Stimulated activated CD4-positive, alpha-beta T cell treated with anti-CD3 and anti-CD28 coated beads, Interleukin-12 subunit alpha, Interleukin-12 subunit beta, amount 100 ng/mL, for 48 hours (primary cell): ENCODE measurements at regions not wholly inside any gene's neighbourhood (a gene's known extent, or its start where the extent isn't known, plus 50 kb on each side); places are given as distances from the start of the nearest gene placed in this dataset.

ENCODE experiments used
- DNase-seq, 3 donors: peaks; one replicate each; pipeline ENCODE4 v3.0.0-alpha.2; 2020; ENCODE audit warnings: low read depth in 2 of 3, low spot score in 1 of 3

DNA sequence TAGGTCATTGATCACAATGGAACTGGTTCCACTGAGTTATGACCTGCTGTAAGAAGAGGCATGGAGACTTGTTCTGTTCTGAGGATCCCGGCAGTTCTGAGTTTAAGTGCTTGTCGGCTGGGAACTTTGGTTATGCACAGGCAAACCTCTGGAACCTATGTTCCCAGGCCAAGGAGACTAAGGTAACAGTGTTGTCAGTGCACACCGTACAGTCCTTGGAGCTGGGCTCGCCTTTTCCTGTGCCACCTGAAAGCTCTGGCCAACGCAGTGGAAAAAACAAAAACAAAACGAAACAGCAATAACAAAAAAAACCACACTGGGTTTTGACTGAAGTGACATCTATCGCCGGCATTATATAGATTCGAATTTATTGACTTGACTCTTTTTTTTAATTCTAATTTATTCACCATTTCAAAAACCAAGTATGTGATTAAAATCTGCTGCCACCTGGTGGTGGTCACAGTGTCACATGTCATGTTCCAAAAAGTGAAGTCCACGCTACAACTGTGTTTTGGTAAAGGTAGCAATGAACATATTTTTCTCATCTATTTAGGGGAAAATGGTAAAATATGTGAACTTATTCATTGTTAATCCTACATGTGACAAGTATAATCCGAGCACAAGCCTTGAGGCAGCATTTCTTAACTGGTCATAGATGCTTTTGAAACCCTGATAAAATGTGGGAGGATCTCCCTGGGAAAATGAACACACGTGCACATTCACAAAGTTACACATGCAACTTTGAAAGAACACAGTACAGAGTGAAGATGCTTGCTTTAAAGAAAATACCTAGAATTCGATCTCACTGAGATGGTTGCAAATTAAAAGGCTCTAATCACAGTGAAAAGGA, 113.8 kb upstream of the PPP2R2D start:
- peak in 2 of 3 donors; percentile 20 to 24 for DNase-seq

DNA sequence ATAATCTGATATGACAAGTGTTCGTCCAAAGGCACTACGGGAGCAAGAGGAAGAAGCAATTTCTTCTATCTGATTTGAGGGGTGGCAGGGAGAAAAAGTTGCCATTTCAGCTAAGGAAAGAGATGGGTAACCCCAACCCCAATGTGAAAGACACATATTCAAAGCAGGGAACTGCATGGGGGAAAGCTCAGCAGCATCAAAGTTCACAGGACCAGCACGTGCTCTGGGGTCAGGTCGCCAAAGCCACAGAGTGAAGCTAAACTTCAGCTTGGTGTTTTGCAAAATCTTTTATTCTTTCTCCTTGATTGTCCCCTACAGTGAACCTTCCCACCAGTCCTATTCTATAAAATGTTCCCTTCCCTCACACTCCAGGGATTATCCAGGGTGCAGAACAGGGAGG, 112.8 kb upstream of the PPP2R2D start:
- DNase-seq: no peak

DNA sequence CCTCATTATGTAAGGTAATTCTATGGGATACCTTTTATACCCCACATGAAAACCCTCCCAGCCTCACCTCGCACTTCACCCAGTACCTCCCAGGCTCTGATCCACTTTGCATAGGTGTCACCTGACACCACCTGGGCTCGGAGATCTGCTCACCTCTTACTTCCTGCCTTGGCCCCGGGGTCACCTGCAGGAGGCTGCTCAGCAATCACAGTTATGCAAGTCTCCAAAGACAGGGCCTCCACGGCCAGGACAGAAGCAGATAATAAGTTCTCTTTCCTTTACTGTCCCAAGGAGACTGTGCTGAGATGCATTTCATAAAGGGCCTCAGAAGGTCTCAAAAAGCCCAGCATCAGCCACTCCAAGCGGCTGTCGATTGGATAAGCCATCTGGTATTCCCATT, 112.4 kb upstream of the PPP2R2D start:
- no peak for DNase-seq

DNA sequence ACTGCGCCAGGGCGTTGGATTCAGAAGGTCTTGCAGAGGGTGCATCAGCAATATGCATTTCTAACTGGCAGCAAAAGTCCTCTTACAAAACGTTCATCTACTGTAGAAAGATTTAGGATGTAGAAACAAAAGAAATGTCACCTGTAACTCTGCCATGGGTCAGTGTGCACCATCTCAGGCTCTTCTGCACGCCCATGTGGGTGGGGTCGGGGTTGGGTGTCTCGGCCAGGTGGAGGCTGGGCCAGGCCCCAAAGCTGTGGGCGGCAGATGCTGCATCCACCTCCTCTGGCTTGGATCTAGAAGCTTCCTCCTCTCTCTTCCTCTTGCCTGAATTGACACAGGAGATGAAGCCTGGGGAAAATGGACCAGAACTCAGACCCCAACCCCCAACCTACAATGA, 111.3 kb upstream of the PPP2R2D start:
- DNase-seq: no peak

DNA sequence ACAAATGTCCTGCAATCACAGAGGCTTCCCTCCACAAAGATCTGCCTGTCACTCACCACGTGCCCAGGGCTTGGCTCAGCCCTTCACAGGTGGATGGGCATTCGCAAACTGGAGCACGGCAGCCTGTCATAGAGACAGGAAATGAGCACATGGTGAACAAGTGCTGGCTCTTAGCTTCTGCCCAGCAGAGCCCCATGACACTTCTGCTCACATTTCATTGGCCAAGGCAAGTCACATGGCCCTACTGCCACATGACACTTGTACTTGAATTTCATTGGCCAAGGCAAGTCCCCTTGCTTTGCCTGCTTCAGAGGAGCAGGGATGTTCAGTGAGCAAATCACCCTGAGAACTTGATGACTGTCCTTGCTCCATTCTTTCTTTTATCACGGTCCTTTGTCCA, 110.8 kb upstream of the PPP2R2D start:
- peak; percentile 14 to 42 (median 16) for DNase-seq

DNA sequence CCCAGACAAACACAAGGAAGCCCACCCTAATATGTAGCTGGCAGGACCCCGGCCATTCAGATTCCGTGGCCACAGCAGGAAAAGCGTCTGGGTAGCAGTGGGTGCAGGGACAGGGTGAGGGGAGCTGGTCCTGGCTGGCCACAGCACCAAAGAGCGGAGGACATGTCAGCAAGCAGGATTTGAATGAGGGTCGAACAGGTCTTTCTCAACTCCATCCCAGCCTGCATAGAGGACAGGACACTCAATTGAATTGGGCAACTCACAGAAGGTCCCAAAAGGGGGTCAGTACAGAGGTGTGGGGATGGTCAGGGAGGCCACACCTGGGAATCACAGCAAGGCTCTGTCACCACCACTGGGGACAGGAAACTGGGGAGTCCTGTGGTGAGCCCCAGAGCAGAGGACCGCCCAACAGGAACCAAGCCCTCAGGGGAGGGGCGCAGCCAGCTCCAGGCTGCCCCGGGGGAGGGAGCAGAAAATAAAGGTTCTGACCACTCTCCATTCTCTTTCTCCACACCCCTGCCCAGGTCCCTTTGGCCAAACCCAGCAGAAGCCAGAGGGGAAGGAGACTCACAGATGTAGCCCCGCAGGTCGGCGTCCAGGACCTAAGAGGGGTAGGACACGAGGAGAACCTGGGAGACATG, 108.7 kb upstream of the PPP2R2D start:
- DNase-seq: no peak

DNA sequence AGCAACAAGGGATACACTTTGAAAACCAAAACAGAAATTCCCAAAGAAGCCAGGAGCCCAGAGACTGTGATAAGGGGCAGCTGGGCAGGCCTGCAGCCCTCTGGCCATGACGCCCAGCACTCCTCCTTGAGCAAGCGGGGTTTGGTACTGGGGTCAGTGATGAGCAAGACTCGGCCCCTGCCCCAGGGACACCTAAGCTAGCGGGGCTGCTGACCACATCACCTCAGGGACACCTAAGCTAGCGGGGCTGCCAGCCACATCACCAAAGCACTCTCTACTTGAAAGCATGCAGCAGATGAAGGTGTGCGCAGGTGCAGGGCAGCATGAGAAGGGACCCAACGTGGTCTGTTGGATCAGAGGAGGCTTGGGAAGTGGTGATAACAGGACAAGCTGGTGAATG, 108.0 kb upstream of the PPP2R2D start:
- DNase-seq: no peak

DNA sequence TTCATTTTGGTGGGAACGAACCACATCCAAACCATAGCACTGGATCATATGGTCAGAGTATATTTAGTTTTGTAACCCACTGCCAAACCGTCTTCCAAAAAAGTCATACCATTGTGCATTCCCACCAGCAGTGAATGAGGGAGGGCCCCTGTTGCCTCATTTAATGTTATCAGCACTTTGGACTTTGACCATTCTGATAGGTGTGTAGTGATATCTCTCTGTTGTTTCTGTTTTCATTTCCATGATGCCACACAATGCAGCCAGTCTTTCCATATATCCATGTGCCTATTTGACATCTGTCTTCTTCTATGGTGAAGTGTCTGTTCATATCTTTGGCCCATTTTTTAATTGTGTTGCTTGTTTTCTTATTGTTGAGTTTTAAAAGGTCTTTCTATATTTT, 105.0 kb upstream of the PPP2R2D start:
- no peak for DNase-seq

DNA sequence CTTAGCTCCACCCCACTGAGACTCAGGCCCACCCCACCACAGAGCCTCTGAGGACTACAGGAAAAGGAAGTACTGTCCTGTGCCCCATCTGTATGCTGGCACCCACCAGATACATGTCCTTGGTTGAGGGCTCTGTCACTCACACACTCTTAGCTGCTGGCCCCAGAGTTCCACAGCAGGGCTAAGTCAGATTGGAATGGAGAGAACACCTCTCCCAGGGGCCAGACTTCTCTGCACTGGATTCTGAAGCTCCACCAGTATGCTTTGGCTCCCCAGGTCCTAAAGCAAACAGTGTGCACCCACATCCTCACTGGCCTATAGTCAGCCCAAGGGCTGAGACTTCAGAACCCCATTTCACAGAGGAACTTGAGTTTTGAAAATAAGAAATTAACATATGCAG, 103.2 kb upstream of the PPP2R2D start:
- DNase-seq: no peak

DNA sequence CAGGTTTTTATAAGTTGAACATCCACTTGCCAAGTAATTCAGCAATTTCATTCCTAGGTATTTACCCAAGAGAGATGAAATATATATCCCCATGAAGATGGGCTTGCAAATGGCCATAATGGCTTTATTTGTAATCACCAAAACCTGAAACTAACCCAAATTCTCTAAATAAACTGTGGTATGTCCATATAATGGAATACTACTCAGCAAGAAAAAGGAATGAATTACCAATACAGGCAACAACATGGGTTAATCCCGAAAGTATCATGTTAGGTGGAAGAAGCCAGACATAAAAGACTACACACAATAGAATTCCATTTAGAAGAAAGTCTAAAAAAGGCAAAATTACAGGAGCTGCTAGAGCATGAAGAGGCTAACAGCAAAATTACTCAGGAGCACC, 101.4 kb upstream of the PPP2R2D start:
- no peak for DNase-seq

DNA sequence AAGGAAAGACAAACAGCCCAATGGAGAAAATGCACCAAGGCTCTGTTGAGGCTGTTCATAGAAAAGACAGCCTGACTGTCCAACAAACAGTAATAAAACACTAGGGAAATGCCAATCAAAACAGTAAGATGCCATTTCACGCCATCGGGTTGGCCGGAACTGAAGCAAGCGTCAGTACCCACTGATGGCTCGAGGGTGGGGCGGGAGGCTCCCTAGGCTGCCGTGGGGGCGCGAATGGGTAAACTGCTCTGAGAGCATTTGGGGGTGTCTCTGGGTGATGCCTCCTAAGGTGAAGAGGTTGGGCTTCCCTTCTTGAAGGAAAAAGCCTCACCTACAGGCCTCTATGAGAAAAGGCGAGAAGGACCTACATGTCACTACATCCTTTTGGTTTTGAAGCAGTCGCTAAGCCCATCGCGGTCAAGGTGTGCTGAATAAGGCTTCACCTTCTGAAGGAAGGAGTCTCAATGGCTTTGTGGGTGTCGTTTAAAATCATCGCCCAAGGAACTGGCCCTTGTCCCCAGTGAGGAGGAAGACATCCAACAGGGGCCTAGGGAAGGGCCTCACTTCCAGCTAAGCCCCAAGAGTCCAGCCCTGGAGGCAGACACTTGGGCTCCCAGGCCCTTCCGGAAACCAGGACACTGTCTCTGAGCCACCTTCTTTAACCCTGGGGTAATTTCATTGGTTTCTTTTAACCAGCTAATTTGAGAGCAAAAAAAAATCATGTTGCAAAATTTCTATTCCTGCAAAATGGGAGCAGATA, 98.5 kb upstream of the PPP2R2D start:
- DNase-seq: no peak

DNA sequence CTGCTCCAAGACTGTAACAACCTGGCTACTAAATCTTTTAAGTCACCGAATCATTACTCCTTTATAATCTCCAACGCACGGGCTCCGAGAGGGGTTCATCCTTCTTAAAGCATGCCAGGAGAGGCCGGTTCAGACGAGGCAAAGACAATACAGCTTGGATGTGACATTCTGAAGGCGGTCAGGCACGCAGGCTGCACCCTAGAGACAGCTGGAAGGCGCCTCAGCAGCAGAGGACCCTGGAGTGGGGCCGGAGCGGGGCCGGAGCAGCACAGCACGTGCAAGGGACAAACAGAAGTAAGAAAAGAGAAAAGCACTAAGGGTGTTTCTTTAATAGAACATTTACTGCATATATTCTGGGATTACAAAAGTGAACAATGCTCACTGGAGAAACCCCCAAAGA, 97.8 kb upstream of the PPP2R2D start:
- DNase-seq: no peak

- no peak for DNase-seq
These were observed 96.9 kb upstream of the PPP2R2D start for GRCh38 chr10:131803860-131804425.

GRCh38 chr10:131804551-131805295, 96.1 kb upstream of the PPP2R2D start:
- DNase-seq: no peak

DNA sequence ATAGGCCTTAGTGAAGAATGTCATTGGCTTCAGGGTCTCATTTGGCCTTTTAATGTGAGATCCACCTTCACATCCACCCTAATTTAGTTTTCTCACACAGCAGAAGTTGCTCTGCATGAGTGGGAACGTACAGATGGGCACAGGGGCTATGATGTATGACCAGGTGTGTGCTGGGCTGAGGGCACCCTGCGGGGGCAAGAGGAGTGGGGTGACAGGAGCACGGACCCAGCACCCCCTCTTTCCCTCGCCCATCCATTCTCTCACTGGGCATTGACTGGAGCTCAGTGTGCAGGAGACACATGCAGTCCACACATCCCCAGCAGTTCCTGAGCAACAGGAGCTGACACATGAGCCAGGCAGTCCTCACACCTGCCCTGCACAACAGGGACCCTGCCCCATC, 95.1 kb upstream of the PPP2R2D start:
- DNase-seq: no peak

DNA sequence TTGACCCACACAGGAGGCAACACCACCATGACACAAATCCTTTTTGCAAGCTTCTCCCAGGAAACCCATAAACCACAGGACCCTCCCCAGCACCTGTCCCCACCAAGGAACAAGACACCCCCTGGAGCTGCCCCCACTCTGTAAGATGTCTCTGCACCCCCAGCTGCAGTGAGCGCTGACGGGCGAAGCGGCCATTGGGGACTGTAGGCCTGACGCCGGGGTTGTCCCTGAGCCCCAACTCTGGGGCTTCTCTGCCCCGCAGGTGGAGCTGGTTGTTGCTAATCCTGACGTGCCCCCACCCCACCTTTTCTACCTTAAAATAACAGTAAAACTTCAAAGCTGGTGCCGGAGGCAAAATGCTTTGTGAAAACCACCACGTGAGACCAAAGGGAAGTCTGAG, 94.7 kb upstream of the PPP2R2D start:
- DNase-seq: no peak

DNA sequence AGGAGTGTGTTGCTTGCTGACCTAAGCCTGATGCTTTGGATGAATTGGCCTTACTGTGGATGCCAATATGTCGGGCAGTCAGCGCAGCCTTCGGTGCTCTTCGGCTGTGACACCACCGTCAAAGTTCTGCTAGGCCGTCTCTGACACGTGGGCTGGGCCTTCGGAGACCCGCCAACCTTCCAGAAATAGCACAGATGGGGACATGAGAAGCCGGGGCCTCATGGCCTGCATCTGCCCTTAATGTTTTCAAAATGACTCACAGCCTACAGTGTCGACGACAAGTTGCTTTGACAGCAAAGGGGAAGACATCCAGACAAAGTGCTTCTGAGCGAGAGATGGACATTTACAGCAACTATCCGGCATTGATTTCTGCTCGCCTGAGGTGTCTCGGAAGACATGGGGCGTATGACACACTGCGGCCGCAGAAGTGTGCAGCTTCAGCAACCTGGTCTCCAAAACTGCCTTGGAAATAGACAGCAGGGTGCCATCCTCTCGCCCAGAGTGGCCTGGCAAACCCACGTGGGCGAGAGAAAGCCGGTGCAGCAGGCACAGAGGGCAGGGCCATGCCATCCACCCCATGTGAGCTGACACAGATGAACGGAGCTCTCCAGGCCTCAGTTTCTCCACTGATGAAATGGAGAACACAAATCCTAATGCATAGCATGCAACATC, 94.0 kb upstream of the PPP2R2D start:
- no peak for DNase-seq

- no peak for DNase-seq
These were observed 92.4 kb upstream of the PPP2R2D start for GRCh38 chr10:131808370-131808930.

DNA sequence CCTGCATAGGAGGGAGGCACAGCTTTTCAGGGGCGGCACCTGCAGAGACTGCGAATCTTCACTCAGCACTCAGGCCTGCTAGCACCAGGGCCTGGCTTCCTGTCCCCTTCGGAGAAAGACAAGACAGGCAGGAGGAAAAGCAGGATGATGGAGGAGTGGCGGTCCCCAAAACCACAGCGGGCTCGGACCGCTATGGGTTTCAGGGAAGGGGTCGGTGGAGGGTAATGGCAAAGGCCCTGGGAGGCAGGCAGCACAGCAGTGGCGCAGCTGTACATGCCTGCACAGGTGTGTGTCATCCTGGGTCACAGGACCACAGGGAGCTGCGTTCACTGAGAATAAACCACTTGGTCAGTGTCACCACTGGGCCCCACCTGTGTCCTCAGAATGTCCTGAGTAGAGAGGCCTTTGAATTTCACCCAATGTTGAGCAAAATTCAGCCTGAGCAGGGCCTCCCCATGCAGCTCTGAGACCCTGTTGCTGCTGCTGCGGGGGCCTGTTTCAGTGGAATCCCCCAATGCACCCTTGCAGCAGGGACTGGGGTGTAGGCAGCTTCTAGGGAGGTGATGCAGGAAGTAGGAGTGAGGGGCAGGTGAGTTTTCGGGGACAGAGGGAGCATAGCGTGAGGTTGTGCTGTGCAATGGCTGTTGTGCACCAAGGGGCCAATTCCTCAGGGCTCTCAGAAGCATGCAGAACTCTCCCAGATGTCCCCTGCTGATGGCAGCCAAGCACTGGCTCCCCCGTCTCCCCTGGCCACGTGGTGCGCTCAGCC, 90.6 kb upstream of the PPP2R2D start:
- no peak for DNase-seq
